Rectal smooth muscle tissue (tissue), 1 donor: ENCODE measurements at regions not wholly inside any gene's neighbourhood (a gene's known extent, or its start where the extent isn't known, plus 50 kb on each side); places are given as distances from the start of the nearest gene placed in this dataset.
A peak's percentile ranks its signal among the peaks of the same experiment; 100 is the strongest.

Source experiments
- H3K27ac ChIP-seq: one replicate; pipeline ENCODE4 v1.7.0; 2013; ENCODE audit warnings: low read depth, low read length, inconsistent platforms
- H3K27me3 ChIP-seq: one replicate; pipeline ENCODE4 v1.7.0; 2013; ENCODE audit warnings: low read length; ENCODE audit not compliant: control insufficient read depth, insufficient read depth
- H3K36me3 ChIP-seq: one replicate; pipeline ENCODE4 v1.7.0; 2013; ENCODE audit warnings: low read length; ENCODE audit not compliant: control insufficient read depth, insufficient read depth
- H3K4me1 ChIP-seq: one replicate; pipeline ENCODE4 v1.7.0; 2013; ENCODE audit warnings: low read length; ENCODE audit not compliant: control insufficient read depth, insufficient read depth
- H3K4me3 ChIP-seq: one replicate; pipeline ENCODE4 v1.7.0; 2013; ENCODE audit warnings: low read length
- H3K9ac ChIP-seq: one replicate; pipeline ENCODE4 v1.7.0; 2013; ENCODE audit warnings: low read length

GRCh38 chr22:46052331-46052771 lies 75.4 kb upstream of the WNT7B start:
- Histone ChIP-seq H3K27me3 (no peaks in the 10 kb centered on the region), H3K36me3 (no peaks in the 10 kb centered on the region), H3K4me1 (peaks cover 52% of the 10 kb centered on the region), H3K4me3 (peak overlapping the region; percentile 68), H3K9ac (peak overlapping the region; percentile 53), H3K27ac (peak overlapping the region; percentile 96)

DNA sequence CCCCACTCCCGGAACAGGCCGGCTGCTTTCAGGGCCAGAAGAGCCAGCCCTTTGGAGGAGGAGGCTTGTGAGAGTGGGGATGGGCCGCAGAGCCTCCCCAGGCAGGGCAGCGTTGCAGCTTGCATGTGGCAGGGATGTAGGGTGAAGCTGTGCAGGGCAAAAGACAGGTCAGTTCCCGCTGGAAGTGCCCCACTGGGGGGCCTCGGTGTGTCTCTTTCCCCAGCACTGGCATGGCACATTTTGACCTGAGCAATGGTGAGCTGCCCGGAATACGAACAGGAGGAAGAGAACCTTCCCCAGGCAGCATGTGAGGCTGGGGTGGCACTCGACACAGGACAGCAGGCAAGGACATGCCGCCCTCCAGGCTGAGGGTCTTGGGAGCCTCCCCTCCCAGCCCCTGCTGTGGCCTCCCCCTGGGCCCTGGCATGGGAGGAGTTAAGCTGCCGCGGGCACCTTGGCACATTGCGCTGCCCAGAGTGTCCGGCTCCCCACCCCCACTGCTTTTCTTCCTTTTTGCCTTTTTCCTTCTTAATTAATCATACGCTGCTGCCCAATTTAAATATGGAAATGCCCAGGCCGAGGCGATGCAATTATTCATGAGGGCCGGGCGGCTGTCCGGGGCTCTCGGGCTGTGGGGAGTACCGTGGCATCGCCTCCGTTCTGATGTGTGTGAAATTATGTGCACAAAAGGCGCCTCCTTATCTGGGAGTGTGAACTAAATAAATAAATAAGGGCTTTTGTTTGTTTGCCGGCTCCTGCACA lies 76.0 kb upstream of the WNT7B start:
- Histone ChIP-seq H3K27me3 (no peaks in the 10 kb centered on the region), H3K36me3 (no peaks in the 10 kb centered on the region), H3K4me1 (peaks cover 56% of the 10 kb centered on the region), H3K4me3 (peak overlapping the region; percentile 68), H3K9ac (peak overlapping the region; percentile 53), H3K27ac (peak overlapping the region; percentile 96)

- Histone ChIP-seq H3K4me3 (peak overlapping the region; percentile 76), H3K4me1 (peaks cover 57% of the 10 kb centered on the region), H3K27me3 (no peaks in the 10 kb centered on the region), H3K9ac (peak overlapping the region; percentile 75), H3K36me3 (no peaks in the 10 kb centered on the region), H3K27ac (peak overlapping the region; percentile 96)
Observed at GRCh38 chr22:46053563-46054090, 76.7 kb upstream of the WNT7B start.

DNA sequence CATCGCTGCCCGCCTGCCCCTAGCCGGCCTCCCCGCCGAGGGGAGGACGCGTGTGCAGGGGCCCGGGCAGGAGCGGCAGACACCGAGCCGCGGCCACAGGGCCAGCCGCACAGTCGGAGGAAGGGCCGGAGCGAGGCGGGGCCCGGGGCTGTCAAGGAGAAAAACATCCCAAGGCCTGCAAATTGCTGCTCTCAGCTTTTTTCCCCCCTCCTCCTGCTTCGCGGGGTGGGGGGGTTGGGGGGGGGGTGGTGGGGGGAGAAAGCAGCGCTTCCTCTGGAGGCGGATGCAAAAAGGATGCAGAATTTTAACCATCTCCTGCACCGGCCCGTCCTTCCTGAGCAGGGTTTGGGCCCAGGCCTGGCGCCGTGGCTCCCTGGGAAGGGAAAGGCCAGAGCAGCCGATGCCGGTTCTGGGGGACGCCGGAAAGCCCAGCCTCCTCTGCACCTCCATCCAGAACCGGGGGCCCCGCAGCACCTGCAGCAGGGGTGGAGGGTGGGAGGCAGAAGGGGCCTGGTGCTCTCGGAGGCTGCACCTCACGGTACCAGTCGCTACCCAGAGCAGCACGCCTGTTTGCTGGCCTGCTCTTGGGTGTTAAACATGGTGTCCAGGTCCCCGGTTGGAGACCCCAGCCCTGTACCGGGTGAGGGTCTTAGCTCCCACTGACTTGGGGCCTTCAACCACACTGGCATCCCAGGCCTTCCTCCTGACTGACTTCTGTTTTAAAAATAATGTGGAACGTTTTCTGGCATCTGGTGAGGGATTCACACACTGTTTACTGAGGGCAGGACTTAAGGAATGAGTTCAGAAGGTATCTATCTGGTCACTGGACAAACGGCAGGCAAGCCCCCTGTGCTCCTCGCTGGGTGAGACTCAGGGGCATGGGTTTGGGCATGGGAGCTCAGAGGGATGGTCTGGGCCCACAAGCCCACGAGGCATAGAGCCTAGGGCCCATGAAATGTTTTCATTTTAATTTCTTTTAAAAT lies 77.4 kb upstream of the WNT7B start:
- Histone ChIP-seq H3K4me3 (peak overlapping the region; percentile 83), H3K27ac (peak overlapping the region; percentile 96), H3K36me3 (no peaks in the 10 kb centered on the region), H3K27me3 (no peaks in the 10 kb centered on the region), H3K4me1 (peaks cover 64% of the 10 kb centered on the region), H3K9ac (peak overlapping the region; percentile 75)

DNA sequence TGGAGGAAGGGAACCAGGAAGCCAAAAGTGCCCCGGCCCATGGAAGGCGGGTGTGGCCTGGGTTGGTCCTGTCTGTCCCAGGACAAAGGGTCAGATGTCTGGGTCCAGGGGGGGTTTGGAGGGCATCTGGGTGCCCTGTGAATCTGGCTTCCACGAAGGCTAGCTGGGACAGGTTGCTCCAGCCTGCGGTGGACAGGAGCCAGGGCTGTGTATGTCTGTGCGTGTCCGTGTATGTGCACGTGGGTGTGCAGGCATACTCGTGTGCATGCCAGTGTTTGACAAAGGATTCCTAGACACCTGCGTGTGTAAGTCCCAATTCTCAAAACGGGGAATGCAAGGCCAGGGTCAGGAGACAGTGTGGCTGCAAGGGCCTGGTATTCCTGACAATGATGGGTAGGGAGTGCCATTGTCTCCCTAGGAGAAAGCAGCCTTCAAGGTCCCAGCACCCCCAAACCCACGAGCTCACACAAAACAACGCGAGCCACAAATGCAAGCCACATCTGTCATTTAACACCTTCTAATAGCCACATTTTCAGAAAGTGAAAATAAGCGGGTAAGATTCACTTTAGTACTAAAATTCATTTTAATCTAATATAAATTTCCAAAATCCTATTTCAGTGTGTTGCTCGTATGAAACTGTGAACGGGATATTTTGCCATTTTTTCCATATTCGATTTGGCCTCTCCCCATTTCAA lies 78.4 kb upstream of the WNT7B start:
- Histone ChIP-seq H3K4me3 (peak overlapping the region; percentile 83), H3K27me3 (no peaks in the 10 kb centered on the region), H3K36me3 (no peaks in the 10 kb centered on the region), H3K4me1 (peaks cover 65% of the 10 kb centered on the region), H3K27ac (peak overlapping the region; percentile 96), H3K9ac (peak overlapping the region; percentile 26)

DNA sequence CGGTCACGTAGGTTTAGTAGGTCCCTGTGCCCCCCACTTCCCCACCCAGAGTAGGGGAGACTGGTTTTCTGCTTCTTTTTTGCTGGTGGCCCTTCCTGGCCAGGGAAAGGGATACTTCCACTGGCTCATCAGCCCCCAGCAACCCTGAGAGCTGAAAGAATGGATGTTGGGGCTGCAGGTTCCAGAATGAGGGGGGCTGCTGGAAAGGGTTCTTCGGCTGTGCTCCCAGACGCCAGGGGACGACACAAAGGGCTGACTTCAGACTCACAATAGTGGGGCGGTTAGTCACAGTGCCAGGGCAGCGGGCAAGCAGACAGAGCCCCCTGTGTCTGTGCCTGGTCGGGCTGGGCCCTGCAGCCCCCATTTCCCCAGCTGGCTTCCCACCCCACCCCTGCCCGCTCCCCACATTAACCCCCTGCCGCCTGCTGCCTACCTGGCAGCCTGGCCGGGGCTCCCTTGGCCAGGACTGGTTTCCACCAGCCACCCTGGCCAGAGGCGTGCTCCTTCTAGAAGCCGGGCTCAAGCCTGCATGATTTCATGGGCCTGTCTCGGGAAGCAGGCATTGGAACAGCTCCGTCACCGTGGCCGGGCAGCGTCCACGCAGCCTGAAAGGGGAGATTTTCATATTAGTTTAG lies 79.1 kb upstream of the WNT7B start:
- Histone ChIP-seq H3K4me1 (peaks cover 65% of the 10 kb centered on the region), H3K9ac (peak overlapping the region; percentile 47), H3K27ac (peak overlapping the region; percentile 96), H3K27me3 (no peaks in the 10 kb centered on the region), H3K36me3 (no peaks in the 10 kb centered on the region), H3K4me3 (peak overlapping the region; percentile 38)

DNA sequence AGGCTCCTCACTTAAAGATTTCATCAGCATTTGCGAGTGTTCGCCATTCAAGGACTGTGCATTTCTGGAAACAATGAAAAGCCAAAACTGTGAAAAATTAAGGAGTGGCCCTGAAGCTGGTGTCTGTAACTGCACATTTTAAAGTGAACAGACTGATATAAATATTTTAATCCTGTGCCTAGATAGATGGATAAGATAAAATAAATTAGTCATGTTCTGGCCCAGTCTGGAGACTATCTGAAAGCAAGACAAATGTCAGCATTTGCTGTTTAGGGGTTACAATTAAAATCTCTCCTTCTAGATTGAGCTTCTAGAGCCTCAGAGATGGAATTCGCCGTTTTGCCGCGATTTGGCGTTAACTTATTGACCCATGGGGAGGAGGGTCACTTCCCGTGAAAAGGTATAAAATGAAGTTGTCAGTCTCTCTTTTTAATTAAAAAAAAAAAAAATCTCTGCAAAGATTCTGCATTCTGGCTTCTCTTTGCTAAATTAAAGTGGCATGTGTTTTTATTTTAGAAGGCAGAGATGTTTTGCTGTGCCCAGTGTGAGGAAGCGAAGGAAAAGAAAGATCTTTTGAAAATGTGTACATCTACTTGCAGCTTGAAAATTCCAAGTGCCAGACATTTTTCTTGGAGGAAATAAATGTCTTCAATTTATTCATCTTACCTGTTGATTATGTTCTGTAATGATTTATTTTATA lies 79.7 kb upstream of the WNT7B start:
- Histone ChIP-seq H3K4me1 (peaks cover 58% of the 10 kb centered on the region), H3K27ac (peak overlapping the region; percentile 96), H3K9ac (peak overlapping the region; percentile 47), H3K27me3 (no peaks in the 10 kb centered on the region), H3K4me3 (peak overlapping the region; percentile 44), H3K36me3 (no peaks in the 10 kb centered on the region)

DNA sequence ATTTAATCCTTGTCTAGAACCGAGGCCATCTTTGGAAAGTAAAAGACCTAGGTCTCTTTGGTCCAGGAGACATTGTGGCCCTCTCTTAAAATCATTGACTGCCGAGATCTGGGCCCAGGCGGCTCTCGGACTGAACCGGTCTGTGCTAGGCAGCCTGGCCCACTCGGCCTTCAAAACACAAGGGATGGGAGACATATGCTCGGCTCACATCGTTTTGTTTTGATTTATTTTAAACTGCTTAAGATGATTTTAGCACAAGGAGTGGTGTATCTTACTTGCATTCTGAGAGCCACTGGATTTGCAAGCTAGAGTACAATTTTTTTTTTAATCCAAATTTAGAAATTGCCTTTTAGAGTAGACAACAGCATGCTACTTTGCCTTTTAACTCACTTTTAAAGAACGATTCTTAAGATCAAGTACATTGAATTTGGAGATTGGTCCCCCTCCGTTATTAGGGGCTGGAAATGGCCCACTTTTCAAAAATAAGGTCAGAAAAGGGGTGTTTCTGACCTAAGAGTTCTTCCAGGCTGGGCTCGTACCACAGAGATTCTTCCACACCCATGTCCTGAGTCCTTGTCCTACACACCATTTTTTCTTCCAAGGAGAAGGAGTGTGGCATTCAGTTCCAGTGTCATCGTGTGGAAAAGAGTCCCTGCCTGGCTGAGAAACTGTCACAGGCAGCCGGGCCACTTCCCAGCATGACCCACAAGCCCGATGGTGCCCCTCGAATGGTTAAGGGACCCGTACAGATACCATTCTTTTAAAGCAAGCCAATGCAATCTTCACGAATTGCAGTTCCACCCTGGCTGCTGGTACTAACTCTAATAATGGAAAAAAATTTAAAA lies 80.5 kb upstream of the WNT7B start:
- H3K27ac ChIP-seq: peak overlapping the region; percentile 96
- no peaks in the 10 kb centered on the region for H3K27me3 ChIP-seq
- H3K4me1 ChIP-seq: peaks cover 54% of the 10 kb centered on the region
- H3K36me3 ChIP-seq: no peaks in the 10 kb centered on the region
- peak overlapping the region; percentile 22 for H3K9ac ChIP-seq
- H3K4me3 ChIP-seq: peak overlapping the region; percentile 44

DNA sequence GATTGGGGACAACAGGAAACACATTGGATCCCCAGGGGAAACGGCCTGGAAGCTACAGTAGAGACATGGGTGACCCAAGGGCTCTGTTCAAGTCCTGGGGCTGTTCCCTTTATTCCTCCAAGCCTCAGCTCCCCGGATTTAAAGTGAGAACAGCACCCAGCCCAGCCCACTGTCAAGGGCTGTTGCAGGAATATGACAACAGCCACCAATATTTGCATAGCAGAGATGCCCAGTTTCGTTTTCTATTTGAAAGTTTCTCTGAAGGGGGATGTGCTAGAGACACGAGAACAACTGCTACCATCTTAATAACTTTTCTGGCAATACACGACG lies 81.1 kb upstream of the WNT7B start:
- no peaks in the 10 kb centered on the region for H3K36me3 ChIP-seq
- no peak overlapping the region for H3K9ac ChIP-seq
- no peaks in the 10 kb centered on the region for H3K27me3 ChIP-seq
- H3K27ac ChIP-seq: peak overlapping the region; percentile 96
- H3K4me3 ChIP-seq: peak overlapping the region; percentile 44
- peaks cover 53% of the 10 kb centered on the region for H3K4me1 ChIP-seq

- no peaks in the 10 kb centered on the region for H3K36me3 ChIP-seq
- peaks cover 60% of the 10 kb centered on the region for H3K4me1 ChIP-seq
- no peaks in the 10 kb centered on the region for H3K27me3 ChIP-seq
- peak overlapping the region; percentile 42 for H3K4me3 ChIP-seq
- H3K27ac ChIP-seq: peak overlapping the region; percentile 96
- no peak overlapping the region for H3K9ac ChIP-seq
Observed at GRCh38 chr22:46058591-46059519, 81.9 kb upstream of the WNT7B start.
